ENCODE measurements at regions not wholly inside any gene's neighbourhood (a gene's known extent, or its start where the extent isn't known, plus 50 kb on each side); places are given as distances from the start of the nearest gene placed in this dataset.
"Not testable (repeated sequence)": the region's sequence is repeated elsewhere in the genome, so short reads cannot be mapped to it uniquely, and the experiment has no call there.

- DNase-seq, result no peak
Observed at GRCh38 chr13:60689571-60689970, 292.6 kb downstream of the TDRD3 start.

- DNase-seq, result no peak
Observed at GRCh38 chr13:60689076-60689475, 292.1 kb downstream of the TDRD3 start.

DNA sequence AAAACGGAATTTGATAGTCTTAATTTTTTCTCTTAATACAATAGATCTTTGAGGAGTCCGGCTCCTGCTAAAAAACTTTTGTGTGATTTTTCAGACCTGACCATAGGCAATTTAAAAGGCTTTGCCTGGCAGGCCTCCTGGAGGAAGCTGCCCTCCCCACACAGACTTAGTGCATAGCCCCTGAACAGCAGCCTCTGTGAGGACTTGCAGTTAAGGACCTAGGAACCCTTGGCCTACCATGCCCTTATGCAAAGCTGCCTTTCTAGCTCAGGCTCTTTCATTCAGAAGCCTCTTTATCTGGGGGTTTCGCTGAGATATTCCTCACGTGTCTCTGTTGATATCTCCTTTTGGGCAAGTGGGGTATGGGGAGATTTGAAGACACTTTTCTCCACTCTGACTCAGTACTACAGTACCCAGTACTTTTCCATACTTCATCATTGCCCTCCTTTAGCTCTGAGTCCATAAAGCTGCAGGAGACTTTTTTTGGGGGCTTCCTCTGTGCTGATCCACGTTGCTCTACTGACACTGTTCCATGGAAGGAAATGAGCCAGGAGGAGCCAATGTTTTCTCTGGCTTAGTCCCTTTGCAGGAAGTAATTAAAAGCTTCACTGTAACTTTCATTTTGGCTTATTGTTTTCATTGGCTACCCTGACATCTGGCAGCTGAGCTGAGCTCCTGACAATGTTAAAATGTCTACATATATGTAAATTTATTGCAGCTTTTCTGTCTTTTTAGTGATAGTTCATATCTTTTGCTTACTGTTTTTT lies 283.1 kb downstream of the TDRD3 start:
- DNase-seq, result peak; percentile 19

DNA sequence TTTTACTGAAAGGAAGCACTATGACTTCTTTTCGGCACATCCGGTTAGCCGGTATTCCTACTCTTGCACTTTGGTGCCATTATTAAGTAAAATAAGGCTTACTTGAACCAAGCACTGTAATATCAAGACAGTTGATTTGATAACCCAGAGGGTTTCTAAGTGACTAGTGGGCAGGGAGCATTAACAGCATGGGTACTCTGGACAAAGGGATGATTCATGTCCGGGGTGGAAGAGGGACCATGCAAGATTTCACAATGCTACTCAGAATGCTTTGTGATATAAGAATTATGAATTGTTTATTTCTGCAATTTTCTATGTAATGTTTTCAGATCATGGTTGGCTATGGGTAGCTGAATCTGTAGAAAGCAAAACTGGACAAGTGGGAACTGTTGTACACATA lies 282.1 kb downstream of the TDRD3 start:
- DNase-seq, result no peak

DNA sequence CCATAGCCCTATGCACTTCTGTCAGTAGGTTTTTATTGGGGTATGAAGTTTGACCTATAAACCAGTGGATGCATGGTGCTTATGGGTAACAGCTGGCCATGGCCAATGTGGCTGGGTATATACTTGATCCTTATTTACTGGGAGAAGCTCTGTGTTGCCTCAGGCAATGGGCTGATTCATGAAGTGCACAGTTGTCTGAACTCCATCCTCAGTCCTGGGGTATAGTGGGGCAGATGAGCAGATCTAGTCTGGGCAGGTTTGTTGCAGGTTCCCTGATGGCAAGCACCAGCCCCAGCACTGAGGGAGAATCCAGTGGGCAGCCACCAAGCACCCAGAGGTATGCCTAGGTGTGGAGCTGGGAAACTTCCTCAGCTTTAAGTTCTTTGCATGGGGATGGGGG lies 274.4 kb downstream of the TDRD3 start:
- DNase-seq, result no peak

- no peak for DNase-seq
Observed at GRCh38 chr13:60663788-60664187, 266.8 kb downstream of the TDRD3 start.

DNA sequence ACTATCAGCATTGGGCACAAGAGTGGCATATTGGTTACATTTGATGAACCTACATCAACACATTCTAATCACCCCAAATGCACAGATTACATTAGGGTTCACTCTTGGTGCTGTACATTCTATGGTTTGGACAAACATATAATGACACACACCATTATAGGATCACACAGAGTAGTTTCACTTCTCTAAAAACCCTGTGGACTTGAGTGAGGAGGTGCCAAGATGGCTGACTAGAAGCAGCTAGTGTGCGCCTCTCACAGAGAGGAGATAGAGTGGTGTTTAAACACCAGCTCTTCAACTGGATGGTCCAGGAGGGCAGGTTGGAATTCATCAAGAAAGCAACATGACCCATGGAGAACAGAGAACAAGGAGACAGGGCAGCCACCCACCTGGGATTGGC lies 265.6 kb downstream of the TDRD3 start:
- no peak for DNase-seq

DNA sequence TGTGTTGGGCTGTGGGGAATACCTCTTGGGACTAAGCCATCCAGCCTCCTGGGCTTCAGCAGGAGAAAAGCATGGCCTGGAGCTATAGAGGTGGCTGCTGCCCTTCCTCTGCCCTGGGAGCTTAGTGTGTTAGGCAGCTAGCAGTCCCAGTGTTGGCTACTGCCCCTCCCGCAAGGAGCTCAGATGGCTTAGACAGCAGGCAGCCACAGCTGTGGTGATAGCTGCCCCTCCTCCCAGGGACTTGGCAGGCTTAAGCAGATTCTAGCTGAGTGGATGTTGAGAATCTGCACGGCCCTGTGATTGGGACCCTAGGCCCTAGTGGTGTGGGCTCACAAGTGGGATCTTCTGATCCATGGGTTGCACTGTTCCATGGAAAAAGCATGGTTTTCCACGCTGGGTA lies 264.5 kb downstream of the TDRD3 start:
- no peak for DNase-seq

DNA sequence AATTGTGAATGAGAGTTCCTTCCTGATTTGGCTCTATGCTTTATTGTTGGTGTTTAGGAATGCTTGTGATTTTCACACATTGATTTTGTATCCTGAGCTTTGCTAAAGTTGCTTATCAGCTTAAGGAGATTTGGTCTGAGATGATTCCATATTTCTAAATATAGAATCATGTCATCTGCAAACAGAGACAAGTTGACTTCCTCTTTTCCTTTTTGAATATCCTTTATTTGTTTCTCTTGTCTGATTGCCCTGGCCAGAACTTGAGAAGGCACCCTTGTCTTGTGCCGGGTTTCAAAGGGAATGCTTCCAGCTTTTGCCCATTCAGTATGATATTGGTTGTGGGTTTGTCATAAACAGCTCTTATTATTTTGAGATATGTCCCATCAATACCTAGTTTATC lies 260.6 kb downstream of the TDRD3 start:
- DNase-seq, result not testable (repeated sequence)

GRCh38 chr13:60655256-60655655 lies 258.2 kb downstream of the TDRD3 start:
- peak; percentile 64 for DNase-seq

DNA sequence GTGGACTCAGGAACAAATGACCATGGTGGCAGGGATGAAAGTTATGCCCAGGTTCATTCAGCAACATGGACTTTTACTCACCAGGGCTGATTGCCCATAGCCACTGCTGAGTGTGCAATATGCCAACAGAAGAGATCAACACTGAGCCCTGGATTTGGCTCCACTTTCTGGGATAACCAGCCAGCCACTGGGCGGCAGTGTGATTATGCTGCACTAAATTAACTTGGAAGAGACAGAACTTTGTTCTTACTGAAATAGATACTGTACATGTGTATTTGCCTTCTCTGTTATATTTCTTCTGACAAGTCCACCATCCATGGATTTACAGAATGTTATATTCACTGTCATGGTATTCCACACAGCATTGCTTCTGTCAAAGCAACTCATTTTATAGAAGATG lies 257.4 kb downstream of the TDRD3 start:
- DNase-seq, result peak; percentile 33

DNA sequence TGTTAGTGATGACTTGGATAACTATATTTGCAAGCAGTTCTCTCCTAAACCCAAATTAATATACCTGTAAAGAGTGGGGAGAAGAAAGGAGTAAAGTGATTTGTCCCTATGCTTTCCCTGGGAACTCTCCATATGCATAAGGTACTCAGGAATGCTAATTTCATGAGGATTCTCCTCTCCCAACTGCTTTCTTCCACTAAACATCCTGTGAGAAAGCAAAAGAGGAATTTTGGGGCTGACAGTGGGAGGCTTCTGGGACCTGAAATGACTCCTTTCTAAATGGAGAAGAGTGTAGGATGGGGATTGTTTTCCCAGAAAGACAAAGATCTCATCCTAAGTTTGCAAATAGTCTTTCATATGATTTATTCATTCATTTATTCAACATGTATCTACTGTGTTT lies 250.5 kb downstream of the TDRD3 start:
- DNase-seq, result no peak

DNA sequence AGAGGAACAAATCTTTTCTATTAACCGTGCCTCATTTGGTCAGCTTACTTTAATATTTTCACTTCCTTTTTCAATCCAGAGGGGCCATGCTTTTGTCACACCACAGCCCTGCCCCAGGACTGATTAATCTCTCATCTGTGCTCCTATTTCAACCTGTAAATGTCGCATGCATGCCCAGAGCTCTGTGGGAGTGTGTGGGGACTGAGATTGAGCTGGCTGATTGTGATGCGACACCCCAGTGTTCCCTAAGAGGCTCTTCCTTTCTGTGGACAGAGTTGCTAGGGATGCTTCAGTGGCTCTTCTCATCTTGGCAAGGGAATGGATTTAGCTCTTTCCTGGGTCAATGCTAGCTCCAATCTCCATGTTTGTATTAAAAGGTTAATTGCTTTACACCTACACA lies 249.6 kb downstream of the TDRD3 start:
- DNase-seq, result peak; percentile 52

DNA sequence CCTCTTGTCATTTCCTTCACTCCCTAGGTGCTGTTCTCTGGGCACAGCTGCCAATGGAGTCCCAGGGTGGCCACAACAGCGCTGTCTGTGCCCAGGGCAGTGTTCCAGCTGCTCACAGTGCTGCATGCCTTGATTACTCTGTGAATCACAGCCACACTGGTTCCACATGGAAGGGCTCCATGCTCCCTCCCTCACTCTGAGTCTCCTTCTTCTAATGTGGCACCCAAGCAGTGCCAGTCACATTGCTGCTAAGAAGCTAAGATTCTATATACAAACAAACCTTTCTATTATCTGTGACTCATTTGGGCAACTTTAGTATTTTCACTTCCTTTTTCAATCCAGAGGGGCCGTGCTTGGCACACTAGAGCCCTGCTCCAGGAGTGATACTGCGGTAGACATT lies 248.7 kb downstream of the TDRD3 start:
- DNase-seq, result no peak

GRCh38 chr13:60642552-60642951 lies 245.5 kb downstream of the TDRD3 start:
- peak; percentile 23 for DNase-seq

DNA sequence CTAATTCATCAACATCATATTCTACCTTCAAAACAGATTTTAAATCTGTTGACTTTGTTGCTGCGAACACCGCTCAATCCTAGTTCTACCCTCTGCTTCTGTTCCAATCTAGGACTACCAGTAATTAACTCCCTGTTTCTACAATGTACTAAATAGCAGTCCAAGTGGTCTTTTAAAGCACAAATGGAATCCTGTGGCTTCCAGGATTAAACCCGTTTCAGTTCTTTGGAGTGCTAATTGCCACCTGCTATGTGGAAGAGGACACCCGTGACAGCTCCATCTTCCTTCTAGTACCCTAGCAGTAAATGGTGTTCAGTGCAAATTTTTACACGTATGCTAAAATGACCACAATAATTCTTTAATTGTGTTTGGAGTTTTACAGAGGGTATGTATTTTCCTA lies 232.1 kb downstream of the TDRD3 start:
- DNase-seq, result no peak

DNA sequence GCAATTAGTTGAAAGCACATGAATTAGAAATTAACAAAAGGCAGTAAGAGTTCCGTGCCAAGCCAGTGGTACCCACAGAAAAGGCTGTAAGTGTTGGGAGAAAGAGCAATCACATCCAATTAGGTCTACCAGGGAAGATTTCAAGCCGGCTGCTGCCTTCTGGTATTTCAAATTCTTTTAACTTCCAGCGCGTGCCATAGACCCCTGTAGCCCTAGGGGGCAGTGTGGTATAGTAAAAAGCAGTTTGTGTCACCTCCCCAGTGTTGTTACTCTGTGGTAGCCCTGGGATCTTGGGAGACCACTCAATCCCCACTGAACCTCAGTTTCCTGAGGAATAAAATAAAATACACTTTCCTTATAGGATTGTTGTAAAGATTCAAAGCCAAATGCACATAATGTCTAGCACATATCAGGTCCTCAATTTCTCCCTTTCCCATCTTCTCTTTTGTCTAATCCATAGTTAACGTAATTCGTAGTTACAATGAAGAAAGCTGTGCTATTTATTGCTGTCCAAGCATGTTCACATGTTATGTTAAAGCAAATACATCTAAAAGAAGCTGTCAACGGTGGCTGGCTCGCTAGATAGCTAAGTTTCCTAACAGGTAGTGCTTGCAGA lies 230.2 kb downstream of the TDRD3 start:
- DNase-seq, result peak; percentile 38
